ENCODE measurements at regions not wholly inside any gene's neighbourhood (a gene's known extent, or its start where the extent isn't known, plus 50 kb on each side); places are given as distances from the start of the nearest gene placed in this dataset.

- TF ChIP-seq POLR2A (IDR thresholded peaks at IDR 0.05; ENCODE audit: low read depth, low read length) (no peak), POLR2AphosphoS5 (IDR thresholded peaks at IDR 0.05; ENCODE audit: low read depth, low read length) (no peak), SPI1 (IDR thresholded peaks at IDR 0.05; ENCODE audit: low read depth, low read length) (no peak), TAF1 (IDR thresholded peaks at IDR 0.05; ENCODE audit: low read depth, low read length) (no peak)
These were observed 447.6 kb upstream of the NFE2L3 start for GRCh38 chr7:25704413-25704812.
